HEK293T (cell line): ENCODE measurements at regions not wholly inside any gene's neighbourhood (a gene's known extent, or its start where the extent isn't known, plus 50 kb on each side); places are given as distances from the start of the nearest gene placed in this dataset.

Experiments used
- CTBP1 ChIP-seq: fragments of 450-650 bp; IDR thresholded peaks from 2 replicates; pipeline ENCODE4 v1.6.1; 2016; ENCODE audit warnings: borderline replicate concordance
- ZNF384 ChIP-seq: fragments of 450-650 bp; IDR thresholded peaks from 2 replicates; pipeline ENCODE4 v1.6.1; 2016

- no peak for TF ChIP-seq CTBP1
- no peak for TF ChIP-seq ZNF384
Measured at GRCh38 chr7:91434836-91435235, 170.6 kb downstream of the FZD1 start.
